ENCODE measurements at regions not wholly inside any gene's neighbourhood (a gene's known extent, or its start where the extent isn't known, plus 50 kb on each side); places are given as distances from the start of the nearest gene placed in this dataset.

DNA sequence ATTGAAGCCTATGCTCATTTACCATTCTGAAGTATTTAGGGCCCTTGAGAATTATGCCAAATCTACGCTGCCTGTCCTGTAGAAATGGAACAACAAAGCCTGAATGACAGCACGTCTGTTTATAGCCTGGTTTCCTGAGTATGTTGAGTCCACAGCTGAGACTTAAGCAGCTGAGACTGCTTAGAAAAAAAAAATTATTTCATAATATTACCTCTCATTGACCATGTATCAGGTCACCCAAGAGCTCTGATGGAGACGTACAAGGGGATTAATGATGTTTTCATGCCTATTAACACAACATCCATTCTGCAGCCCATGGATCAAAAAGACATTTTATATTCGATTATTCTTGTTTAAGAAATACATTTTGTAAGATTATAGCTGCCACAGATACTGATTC is 387.2 kb upstream of the NCAM2 start:
- TF ChIP-seq, protein P1, sequence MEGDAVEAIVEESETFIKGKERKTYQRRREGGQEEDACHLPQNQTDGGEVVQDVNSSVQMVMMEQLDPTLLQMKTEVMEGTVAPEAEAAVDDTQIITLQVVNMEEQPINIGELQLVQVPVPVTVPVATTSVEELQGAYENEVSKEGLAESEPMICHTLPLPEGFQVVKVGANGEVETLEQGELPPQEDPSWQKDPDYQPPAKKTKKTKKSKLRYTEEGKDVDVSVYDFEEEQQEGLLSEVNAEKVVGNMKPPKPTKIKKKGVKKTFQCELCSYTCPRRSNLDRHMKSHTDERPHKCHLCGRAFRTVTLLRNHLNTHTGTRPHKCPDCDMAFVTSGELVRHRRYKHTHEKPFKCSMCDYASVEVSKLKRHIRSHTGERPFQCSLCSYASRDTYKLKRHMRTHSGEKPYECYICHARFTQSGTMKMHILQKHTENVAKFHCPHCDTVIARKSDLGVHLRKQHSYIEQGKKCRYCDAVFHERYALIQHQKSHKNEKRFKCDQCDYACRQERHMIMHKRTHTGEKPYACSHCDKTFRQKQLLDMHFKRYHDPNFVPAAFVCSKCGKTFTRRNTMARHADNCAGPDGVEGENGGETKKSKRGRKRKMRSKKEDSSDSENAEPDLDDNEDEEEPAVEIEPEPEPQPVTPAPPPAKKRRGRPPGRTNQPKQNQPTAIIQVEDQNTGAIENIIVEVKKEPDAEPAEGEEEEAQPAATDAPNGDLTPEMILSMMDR (conservative IDR thresholded peaks at IDR 0.05 in 1 of 2, IDR thresholded peaks at IDR 0.05 in 1 of 2; ENCODE audit: extremely low read depth in 1 of 2, insufficient read depth in 1 of 2, low read depth in 1 of 2, low read length in 2 of 2) = no peak
- TF ChIP-seq EZH2 (IDR thresholded peaks at IDR 0.05; ENCODE audit: borderline replicate concordance, low read length) = no peak

Measured in mammary epithelial cell (primary cell).